ENCODE measurements at regions not wholly inside any gene's neighbourhood (a gene's known extent, or its start where the extent isn't known, plus 50 kb on each side); places are given as distances from the start of the nearest gene placed in this dataset.
"Not testable (repeated sequence)": the region's sequence is repeated elsewhere in the genome, so short reads cannot be mapped to it uniquely, and the experiment has no call there.

DNA sequence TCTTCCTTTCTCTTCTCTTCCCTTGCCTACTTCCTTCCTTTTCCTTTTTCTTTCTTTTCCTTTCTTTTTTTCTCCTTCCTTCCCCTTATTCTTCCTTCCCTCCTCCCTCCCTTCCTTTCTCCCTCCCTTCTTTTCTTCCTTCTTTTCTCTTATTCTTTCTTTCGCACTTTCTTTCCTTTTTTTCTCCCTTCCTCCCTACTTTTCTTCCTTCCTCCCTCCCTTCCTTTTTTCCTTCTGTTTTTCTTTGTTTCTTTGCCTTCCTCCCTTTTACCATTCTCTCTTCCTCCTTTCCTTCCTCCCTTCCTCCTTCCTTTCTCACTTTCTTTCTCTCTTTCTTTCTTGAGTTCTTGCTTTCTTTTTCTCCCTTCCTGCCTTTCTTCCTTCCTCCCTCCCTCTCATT, 416.5 kb downstream of the ANKRD30B start:
- in situ Hi-C loops (cut with HindIII; ENCODE audit: low pct_ligation_motif_present, low sequenced_read_pairs); H3K27me3 ChIP-seq (replicated peaks); H3K36me3 ChIP-seq (replicated peaks); H3K4me3 ChIP-seq (ENCODE audit: low read depth, low read length); DNase-seq; H3K27ac ChIP-seq: not testable (repeated sequence)

DNA sequence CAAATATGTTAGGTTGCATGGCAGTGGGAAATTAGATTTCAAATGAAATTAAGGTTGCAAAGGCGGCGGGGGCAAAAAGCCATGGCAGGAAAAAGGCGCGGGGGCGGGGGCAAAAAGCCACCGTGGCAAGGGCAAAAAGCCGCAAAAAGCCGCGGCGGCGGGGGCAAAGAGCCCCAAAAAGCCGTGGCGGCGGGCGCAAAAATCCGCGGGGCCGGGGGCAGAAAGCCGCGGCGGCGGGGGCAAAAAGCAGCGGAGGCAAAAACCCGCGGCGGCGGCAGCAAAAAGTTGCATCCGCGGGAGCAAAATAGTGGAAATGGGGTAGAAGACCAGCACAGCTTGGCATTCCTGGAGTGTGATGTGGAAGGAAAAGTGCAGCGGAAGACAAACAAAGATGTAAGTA, 417.1 kb downstream of the ANKRD30B start:
- Histone ChIP-seq H3K27ac (no peak overlapping the region), H3K4me3 (ENCODE audit: low read depth, low read length) (no peak overlapping the region), H3K36me3 (replicated peaks) (no peaks in the 10 kb centered on the region), H3K27me3 (replicated peaks) (no peaks in the 10 kb centered on the region)
- in situ Hi-C loops (cut with HindIII; ENCODE audit: low pct_ligation_motif_present, low sequenced_read_pairs): no loop called here
- no peak for DNase-seq
- TF ChIP-seq, protein P1, sequence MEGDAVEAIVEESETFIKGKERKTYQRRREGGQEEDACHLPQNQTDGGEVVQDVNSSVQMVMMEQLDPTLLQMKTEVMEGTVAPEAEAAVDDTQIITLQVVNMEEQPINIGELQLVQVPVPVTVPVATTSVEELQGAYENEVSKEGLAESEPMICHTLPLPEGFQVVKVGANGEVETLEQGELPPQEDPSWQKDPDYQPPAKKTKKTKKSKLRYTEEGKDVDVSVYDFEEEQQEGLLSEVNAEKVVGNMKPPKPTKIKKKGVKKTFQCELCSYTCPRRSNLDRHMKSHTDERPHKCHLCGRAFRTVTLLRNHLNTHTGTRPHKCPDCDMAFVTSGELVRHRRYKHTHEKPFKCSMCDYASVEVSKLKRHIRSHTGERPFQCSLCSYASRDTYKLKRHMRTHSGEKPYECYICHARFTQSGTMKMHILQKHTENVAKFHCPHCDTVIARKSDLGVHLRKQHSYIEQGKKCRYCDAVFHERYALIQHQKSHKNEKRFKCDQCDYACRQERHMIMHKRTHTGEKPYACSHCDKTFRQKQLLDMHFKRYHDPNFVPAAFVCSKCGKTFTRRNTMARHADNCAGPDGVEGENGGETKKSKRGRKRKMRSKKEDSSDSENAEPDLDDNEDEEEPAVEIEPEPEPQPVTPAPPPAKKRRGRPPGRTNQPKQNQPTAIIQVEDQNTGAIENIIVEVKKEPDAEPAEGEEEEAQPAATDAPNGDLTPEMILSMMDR (IDR thresholded peaks at IDR 0.05; ENCODE audit: low read depth, low read length, missing control alignments): no peak

DNA sequence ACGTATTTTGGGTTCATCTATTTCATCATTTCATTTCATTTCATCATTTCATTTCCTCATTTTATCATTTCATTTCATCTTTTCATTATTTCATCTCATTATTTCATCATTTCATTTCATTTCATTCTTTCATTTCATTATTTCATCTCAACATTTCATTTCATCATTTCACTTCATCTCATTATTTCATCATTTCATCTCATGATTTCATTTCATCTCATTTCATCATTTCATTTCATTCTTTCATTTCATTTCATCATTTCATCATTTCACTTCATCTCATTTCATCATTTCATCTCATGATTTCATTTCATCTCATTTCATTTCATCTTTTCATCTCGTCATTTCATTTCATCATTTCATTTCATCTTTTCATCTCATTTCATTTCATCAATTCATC, 445.1 kb downstream of the ANKRD30B start:
- H3K27me3 ChIP-seq (replicated peaks); H3K27ac ChIP-seq; H3K4me3 ChIP-seq (ENCODE audit: low read depth, low read length); DNase-seq; H3K36me3 ChIP-seq (replicated peaks); in situ Hi-C loops (cut with HindIII; ENCODE audit: low pct_ligation_motif_present, low sequenced_read_pairs): not testable (repeated sequence)

DNA sequence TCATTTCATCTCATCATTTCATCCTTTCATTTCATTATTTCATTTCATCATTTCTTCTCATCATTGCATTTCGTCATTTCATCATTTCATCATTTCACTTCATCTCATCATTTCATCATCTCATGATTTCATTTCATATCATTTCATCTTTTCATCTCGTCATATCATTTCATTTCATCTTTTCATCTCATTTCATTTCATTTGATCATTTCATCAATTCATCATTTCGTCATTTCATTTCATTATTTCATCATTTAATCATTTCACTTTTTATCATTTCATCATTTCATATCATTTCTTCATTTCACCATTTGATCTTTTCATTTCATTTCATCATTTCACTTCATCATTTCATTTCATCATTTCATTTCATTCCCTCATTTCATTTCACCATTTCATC, 445.8 kb downstream of the ANKRD30B start:
- in situ Hi-C loops (cut with HindIII; ENCODE audit: low pct_ligation_motif_present, low sequenced_read_pairs); H3K27me3 ChIP-seq (replicated peaks); H3K36me3 ChIP-seq (replicated peaks); DNase-seq; H3K27ac ChIP-seq; H3K4me3 ChIP-seq (ENCODE audit: low read depth, low read length): not testable (repeated sequence)

DNA sequence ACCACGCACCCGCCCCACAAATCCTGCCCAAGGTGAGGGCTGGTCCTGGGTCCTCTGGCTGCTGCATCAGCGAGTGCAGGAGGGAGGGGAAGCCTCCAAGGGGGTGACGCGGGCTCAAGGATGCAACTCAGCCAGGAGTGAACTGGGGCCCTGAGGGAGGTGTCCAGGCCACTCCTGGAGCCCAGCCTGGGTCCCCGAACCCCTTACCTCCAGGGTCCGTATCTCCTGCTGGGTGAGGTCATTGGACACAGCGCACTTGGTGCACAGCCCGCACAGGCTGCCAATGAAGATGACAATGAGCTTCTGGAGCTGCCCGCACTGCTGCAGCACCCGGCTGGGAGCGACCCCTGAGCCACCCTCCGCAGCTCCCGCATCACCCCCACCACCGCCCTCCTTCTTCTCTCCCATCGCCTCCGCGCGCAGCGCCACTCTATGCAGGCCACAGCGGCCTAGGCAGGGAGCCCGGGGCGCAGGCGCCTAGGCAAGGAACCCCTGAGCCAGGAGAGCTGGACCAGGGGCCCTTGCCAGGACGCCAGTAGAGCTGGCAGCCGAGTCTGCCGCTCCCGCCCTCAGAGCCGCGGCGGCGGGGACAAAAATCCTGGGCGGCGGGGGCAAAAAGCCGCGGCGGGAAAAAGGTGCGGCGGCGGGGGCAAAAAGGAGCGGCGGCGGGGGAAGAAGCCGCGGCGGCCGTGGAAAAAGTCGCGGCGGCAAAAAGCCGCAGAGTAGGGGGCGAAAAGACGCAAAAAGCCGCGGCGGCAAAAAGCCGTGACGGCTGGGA, 449.6 kb downstream of the ANKRD30B start:
- in situ Hi-C loops (cut with HindIII; ENCODE audit: low pct_ligation_motif_present, low sequenced_read_pairs); DNase-seq; H3K36me3 ChIP-seq (replicated peaks); H3K27ac ChIP-seq; H3K27me3 ChIP-seq (replicated peaks): not testable (repeated sequence)
- H3K4me3 ChIP-seq (ENCODE audit: low read depth, low read length): peak overlapping the region; percentile 5

DNA sequence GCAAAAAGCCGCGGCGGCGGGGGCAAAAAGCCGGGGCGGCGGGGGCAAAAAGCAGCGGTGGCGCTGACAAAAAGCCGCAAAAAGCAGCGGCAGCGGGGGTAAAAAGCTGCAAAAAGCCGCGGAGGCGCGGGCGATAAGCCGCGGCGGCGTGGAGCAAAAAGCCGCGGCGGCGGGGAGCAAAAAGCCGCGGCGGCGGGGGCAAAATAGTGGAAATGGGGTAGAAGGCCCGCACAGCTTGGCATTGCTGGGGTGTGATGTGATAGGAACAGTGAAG, 450.1 kb downstream of the ANKRD30B start:
- H3K27me3 ChIP-seq (replicated peaks): no peaks in the 10 kb centered on the region
- H3K4me3 ChIP-seq (ENCODE audit: low read depth, low read length): peak overlapping the region; percentile 5
- in situ Hi-C loops (cut with HindIII; ENCODE audit: low pct_ligation_motif_present, low sequenced_read_pairs): no loop called here
- no peak overlapping the region for H3K27ac ChIP-seq
- TF ChIP-seq, protein P1 (IDR thresholded peaks at IDR 0.05; ENCODE audit: low read depth, low read length, missing control alignments): no peak
- DNase-seq: no peak
- no peaks in the 10 kb centered on the region for H3K36me3 ChIP-seq (replicated peaks)

All from brain microvascular endothelial cell (primary cell).